ENCODE measurements at regions not wholly inside any gene's neighbourhood (a gene's known extent, or its start where the extent isn't known, plus 50 kb on each side); places are given as distances from the start of the nearest gene placed in this dataset.
"Not testable (repeated sequence)": the region's sequence is repeated elsewhere in the genome, so short reads cannot be mapped to it uniquely, and the experiment has no call there.

DNA sequence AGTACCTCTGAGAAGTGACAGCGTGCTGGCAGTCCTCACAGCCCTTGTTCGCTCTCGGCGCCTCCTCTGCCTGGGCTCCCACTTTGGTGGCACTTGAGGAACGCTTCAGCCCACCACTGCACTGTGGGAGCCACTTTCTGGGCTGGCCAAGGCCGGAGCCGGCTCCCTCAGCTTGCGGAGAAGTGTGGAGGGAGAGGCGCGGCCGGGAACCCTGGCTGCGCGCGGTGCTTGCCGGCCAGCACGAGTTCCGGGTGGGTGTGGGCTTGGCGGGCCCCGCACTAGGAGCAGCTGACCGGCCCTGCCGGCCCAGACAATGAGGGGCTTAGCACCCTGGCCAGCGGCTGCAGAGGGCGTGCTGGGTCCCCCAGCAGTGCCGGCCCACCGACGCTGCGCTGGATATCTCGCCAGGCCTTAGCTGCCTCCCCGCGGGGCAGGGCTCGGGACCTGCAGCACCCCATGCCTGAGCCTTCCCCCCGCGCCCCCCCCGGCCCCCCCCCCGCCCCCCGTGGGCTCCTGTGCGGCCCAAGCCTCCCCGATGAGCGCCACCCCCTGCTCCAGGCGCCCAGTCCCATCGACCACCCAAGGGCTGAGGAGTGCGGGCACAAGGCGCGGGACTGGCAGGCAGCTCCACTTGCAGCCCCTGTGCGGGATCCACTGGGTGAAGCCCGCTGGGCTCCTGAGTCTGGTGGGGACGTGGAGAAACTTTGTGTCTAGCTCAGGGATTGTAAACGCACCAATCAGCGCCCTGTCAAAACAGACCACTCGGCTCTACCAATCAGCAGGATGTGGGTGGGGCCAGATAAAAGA, 847.7 kb upstream of the CDH6 start:
- not testable (repeated sequence) for DNase-seq

DNA sequence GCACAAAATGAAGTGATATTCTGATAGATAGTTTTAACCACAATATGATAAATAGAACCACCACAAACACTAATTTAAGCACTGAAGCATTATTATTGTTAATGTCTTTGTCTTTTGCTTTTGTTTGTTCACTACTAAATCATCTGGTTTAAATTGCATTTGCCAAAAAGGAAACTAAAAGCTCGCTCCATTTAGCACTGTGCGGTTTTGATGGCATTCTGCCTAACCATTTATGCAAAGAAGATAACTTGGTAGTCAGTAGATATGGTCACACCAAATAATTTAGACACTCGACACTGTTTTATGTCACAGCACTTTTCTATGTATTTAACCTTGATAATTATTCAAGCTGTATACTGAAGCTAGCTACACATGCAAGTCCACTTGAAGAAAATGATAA, 849.8 kb upstream of the CDH6 start:
- DNase-seq = no peak

DNA sequence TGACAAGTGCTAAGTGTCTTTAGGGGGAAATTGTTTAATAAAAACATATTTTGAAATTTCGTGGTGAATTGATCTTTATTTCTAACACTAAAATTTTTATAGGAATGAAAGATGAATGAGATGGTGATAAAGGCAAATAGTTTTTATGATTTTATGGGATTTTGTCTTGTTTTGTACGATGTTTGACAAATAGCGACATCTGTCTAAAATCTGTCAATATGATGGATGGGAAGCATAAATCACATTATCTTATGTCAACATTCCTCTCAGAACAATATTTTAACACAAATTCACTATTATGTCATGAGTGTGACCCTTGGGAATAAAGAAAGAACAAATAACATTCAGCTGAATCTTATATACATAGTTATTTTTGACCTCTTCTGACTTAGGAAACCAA, 852.0 kb upstream of the CDH6 start:
- DNase-seq = no peak

DNA sequence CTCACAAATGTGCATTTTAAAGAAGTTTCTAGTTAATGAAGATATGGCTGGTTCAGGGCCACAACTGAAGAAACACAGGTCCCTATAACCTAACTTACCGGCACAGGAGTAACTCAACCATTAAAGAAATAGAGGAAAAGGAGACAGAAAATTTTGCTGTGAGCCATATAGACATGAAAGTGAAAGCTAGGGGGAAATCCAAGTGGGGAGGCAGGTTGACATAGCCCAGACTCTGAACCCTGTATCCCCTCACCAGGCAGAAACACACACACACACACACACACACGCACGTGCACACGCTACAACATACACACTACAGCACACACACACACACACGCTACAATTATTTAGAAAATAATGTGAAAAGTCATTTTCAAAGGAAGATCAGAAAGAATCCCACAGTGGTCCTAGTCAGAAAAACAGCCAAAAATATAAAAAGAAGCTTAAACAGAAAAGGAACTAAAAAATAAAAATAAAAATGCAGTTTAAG, 856.4 kb upstream of the CDH6 start:
- no peak for DNase-seq

DNA sequence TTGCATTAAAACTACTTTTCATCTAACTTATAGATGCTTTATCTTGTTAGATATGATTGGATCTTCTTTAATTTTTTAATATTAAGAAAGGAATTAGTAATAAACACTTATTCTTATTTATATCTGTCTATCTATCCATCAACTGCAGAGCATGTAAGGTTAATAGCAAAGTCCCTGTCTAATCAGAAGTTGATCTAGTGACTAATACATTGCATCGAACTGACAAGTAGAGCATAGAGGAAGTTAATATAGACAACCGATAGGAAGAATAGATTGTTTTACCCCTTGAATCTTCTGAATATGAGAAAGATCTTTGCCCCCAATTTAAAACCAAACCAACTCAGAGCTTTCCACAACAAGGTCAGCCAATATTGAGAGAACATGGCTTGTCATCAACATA, 862.0 kb upstream of the CDH6 start:
- no peak for DNase-seq

DNA sequence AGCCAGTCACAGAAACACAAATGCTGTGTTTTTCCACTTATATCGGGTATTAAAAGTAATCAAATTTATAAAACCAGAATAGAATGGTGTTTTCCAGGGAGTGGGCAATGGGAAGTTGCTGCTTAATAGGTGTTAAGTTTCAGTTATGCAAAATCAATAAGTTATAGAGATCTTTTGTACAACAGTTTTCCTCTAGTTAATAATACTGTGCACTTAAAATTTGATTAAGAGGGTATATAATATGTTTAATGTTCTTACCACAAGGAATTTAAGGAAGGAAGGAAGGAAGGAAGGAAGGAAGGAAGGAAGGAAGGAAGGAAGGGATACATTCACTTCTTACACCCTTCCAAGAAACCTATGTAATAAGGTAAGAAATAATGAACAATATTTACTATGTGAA, 867.7 kb upstream of the CDH6 start:
- DNase-seq = no peak

DNA sequence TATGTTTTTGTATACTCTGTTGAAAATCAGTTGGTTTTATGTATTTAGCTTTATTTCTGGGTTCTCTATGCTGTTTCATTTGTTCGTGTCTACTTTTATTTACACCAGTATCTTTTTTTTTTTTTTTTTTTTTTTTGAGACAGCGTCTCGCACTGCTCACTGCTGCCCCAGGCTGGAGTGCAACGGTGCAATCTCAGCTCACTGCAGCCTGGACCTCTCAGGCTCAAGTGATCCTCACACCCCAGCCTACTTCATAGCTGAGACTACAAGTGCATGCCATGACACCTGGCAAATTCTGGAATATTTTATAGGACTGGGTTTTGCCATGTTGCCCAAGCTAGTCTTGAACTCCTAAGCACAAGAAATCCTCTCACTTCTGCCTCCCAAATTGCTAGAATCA, 869.4 kb upstream of the CDH6 start:
- peak; percentile 2 for DNase-seq

DNA sequence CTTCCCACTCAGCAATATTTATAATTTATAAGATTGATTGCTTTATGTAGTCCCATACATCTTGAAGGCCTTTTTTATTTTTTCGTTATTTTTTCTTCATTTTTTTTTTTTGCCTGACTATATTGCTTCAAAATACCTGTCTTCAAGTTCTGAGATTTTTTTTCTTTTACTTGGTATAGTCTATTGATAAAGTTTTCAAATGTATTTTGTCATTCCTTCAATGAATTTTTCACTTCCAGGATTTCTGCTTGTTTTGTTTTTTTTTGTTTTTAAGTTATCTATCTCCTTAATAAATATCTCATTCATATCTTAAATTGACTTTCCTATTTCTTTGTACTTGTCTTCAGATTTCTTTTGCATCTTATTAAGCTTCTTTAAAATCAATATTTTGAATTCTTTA, 905.6 kb upstream of the CDH6 start:
- no peak for DNase-seq

DNA sequence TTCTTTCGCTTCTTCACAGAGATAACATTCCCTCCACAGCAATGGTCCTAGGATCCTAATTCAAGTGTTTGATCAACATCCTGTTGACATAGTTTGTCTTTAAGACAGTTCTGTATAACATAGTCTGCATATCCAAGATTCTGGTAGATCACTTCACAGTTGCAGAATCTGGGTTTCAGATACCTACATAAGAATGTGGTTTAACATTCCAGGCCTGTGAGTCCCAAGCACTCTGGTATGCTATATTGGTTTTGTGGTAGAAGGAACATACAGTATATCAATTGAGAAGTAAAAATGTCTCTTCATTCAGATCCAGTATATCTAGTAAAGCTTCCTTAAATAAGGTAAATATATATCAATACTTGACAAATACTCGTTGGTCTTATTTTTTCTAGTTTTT, 914.2 kb upstream of the CDH6 start:
- no peak for DNase-seq

DNA sequence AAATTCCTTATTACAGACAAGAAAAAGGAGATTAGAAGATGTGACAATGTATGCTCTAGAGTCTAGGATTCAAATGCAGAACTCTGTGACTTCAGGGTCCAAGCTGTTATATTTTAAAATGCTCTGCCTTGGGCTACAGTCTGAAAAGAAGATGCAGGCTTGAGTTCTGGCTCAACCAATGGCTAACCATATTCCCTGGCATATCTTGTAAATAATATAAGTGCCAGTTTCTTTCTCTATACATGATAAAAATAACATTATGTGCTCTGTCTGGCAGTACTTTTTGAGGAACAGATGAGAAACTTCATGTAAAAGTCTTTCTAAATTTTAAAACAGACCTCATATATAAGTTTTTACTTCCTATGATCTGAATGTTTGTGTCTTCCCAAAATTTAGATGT, 926.5 kb upstream of the CDH6 start:
- DNase-seq = no peak

DNA sequence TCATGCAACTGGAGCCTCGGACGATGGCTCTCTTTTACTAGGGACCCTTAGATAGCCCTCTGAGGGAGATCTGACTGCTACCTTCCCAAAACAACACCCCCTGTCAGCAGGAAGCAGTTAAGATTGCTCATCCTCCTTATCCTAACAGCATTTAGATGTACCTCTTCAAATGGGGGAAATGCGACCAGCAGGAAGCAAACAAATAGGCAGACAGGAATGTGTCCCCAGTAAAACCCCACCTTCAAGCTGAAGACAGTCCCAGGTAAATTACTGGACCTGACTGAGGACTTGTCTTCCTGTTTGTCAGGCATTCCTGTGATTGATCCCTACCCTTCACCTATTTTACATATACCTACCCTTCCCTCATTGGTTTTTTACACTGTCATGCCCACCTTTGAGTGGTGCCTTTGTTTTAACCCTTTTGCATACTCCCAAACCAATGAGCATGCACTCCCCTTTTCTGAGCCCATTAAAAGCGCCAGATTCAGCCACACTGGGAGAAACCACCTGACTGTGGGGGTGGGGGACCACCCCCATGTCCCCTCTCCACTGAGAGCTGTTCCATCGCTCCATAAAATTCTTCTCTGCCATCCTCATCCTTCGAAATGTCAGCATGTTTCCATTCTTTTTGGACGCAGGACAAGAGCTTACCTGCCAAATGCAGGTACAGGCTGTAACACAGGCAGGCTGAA, 954.0 kb upstream of the CDH6 start:
- DNase-seq = no peak

DNA sequence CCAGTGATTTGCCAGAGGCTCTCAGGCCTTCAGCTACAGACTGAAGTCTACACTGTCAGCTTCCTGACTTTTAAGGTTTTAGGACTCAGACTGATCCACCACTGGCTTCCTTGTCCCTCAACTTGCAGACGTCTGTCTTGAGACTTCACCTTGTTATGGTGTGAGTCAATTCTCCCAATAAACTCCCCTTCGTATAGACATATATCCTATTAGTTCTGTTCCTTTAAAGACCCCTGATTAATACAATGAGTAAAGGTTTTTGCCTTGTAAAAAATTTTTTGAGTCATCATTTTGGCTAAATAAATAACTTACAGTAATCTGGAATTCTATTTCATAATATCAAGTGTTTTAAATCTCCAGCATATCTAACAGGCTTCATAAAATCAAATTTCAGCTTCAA, 956.3 kb upstream of the CDH6 start:
- no peak for DNase-seq

DNA sequence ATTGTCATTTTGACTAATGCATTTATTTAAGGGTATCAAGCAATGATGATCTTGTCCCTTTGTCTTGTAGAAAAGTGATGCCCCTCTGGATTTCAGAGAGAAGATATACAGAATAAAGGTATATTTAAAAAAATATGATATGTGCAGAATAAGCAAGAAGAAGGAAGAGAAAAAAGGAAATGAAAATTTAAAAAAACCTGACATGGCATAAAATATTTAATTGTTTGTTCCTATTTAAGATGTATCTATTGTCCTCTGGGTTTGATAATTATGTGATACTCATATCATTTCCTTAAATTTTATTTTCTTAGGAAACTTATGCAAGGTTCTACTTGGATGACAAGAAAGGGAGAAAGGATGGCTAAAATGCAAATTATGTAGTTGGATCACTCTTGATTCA, 983.7 kb upstream of the CDH6 start:
- no peak for DNase-seq

DNA sequence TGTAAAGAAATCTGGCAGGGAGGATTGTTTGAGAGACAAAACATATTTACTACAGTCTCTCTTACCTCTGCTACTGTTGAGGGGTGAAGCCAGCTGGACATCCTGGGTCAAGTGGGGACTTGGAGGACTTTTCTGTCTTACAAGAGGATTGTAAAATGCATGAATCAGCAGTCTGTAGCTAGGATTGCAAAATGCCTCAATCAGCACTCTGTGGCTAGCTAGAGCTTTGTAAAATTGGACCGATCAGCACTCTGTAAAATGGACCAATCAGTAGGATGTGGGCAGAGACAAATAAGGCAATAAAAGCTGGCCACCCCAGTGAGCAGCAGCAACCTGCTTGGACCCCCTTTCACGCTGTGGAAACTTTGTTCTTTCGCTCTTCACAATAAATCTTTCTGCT, 995.8 kb upstream of the CDH6 start:
- no peak for DNase-seq

DNA sequence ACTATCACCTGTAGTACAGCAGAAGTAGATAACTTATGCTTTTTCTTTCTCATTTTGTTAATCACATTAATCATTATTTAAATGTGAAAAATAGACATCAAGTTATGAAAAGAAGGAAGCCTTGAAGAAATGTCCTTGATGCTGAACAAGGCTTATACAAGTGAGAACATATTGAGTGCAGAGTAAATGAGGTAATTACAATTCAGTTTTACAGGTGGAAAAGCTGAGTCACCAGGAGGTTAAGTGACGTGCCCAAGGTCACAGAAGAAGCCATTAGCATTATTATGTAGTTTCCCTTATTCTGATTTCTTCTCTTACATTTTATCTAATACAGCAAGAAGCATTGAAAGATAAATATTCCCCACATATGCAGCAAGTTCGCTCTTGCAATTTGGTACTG, 998.5 kb upstream of the CDH6 start:
- DNase-seq = no peak

DNA sequence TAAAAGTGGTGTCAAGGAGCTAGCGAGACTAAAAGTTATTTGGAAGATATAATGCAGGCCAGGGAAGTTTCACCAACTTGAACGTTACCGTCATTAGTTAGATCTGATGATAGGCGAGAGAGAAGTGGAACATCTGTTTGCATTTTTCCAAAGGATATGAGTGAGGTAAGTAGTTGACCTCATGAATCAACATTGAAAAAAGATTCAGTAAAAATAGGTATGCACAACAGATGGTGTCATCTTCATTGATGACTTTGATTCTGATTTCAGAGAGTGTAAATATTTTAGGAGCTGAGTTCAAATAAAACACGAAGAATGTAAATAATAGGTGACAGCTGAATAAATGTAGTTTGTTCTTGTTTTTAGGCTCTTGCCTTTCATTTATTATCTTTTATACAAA, 998.9 kb upstream of the CDH6 start:
- DNase-seq = no peak

DNA sequence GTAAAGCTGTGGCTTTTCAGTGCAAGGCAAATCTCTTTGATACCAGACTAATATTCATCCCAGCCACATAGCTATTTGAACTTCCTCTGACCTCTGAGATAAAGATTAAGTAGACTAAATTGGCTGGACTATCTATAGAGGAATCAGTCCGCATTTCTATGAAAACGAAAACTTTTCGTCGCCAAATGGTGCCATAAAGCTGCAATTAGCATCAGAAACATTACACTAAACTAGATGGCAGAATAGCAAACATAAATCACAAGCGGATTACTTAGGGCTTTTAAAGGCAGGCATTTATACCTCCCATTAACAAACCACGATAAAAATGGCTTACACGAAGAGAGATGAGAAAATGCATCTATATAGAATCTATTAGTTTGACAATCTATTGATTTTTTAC, 1009.7 kb upstream of the CDH6 start:
- no peak for DNase-seq

DNA sequence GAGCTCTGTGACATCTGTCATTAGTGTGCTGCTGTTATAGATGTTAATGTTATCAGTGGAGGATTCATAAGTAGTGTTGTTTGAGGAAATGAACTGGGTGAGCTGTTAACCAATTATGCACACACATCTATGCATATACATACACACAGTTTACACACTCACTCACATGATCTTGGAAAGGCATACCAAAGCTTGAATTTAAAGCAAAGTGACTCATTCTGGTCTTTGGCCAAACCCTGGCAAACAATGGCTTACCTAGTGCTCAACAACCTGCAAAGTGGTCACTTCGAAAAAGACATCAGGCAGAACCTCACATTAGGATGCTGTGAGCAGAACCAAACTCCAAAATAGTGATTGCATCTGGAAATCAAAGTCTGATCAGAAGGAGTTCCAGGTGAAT, 1037.3 kb upstream of the CDH6 start:
- no peak for DNase-seq

DNA sequence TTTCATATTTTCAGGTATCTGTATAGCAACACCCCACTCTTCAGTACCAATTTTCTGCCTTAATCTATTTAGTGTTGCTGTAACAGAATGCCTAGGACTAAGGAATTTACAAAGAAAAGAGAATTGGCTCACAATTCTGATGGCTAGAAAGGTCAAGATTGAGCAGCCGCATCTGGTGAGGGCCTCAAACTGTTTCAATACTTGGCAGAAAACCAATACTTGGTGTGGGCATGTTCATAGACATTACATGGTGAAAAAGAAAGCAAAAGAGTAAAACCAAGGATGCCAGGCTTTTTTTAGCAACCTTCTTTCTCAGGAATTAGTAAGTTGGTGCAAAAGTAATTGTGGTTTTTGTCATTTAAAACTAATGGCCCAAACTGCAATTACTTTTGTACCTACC, 1041.1 kb upstream of the CDH6 start:
- DNase-seq = no peak

DNA sequence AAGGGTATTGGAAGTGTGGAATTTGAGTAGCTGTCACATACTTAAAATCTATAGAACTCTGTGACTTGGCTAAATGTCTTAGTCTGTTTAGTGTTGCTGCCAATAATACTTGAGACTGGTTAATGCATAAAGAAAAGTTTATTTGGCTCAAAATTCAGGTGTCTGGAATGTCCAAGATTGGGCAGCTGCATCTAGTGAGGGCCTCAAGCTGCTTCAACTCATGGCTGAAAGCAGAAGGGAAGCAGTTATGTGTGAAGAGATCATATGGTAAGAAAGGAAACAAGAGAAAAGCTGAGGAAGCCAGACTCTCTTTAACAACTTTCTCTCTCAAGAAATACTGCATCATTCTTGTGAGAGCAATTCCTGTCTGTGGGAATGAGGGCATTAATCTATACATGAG, 1043.3 kb upstream of the CDH6 start:
- no peak for DNase-seq

DNA sequence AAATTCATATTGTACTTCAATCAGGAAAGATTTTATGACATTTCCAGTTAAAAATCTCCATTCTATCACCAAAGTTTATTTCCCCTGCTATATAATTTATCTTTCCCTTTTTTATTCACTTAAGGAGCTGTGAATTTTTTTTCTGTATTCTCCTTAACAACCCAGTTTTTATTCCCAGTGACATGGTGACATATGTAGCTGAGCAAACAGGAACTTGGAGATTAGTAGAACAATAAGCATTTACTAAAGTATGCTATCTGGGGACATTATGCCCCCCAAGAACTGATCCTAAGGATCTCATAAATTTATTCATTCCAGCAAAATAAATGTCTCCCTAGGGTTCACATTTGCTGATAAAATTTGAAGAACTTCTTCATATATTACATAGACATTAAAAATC, 1044.0 kb upstream of the CDH6 start:
- DNase-seq = no peak

DNA sequence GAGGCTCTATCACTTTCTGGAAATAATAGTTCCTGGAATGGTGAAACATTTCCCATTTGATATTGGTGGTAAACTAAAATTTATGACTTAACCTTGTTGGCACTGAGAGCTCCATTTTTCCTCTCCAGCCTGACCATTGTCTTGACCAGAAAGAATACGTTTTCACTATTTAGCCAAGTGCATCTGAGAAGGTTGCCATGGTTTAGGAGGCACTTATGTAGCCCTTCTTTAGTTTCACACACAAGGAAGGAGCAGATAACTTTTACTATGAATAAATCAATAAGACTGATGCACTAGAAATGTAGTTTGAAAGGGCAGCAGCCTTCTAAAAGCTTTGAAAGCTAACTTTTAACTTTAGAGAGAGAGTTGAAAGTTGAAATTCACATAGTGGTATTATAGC, 1045.5 kb upstream of the CDH6 start:
- no peak for DNase-seq

DNA sequence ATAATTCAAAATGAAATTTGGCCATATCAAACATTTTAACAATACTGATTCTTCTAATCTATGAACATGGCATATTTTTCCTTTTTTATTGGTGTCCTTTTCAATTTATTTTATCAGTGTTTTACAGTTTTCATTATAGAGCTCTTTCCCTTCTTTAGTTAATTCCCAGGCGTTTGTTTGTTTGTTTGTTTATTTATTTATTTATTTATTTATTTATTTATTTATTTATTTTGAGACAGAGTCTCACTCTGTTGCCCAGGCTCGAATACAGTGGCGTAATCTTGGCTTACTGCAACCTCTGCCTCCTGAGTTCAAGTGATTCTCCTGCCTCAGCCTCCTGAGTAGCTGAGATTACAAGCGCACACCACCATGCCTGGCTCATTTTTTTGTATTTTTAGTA, 1049.4 kb upstream of the CDH6 start:
- not testable (repeated sequence) for DNase-seq

DNA sequence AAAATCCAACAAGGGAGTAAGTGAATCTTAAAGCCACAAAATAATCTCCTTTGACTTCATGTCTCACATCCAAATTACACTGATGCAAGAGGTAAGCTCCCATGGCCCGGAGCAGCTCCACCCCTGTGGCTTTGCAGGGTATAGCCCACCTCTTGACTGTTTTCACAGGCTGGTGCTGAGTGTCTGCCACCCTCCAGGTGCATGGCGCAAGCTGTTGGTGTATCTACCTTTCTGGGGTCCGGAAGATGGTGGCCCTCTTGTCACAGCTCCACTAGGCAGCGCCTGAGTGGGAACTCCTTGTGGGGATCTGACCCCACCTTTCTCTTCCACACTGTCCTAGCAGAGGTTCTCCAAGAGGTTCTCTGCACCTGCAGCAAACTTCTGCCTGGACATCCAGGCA, 1051.1 kb upstream of the CDH6 start:
- DNase-seq = no peak

DNA sequence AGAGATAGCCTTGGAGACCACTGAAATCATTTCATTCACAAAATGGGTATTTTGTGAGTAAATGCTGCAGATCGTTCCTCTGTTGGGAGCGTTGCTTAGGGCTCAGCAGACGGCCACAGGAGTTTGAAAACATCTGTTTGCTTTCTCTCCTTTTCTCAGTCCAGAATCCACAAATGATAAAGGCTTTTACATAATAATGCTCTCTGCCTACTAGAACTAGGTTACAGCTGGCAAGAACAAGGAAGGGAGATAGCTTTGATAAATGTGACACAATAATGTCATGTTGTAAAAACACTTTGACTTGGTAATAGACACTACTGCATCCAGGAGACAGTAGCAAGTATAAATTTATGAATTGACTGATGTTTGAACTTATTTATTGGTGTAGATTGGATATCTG, 1072.4 kb upstream of the CDH6 start:
- no peak for DNase-seq

Measured in NCI-H2171 treated with DMSO at 0.1 percent for 48 hours (cell line).